ENCODE measurements at regions not wholly inside any gene's neighbourhood (a gene's known extent, or its start where the extent isn't known, plus 50 kb on each side); places are given as distances from the start of the nearest gene placed in this dataset.

DNA sequence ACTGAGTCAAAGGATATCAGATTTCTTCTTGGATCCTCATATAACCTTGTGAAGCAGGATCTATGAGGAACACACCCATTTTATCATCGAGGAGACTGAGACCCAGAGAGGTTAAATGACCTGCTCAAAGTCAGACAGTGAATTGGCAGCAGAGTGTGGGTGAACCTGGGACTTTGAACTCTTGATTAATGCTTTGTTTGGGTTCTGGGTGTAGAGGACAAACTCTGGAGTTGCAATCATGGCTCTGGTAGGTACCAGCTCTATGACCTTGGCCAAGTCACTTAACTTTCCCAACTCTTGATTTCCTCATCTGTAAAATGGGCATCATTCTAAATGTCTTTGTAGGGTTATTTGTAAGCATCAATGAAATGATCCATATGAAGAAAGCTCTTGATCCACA is 166.4 kb downstream of the HAPSTR1 start:
- peaks cover 11% of the 10 kb centered on the region for H3K27me3 Mint-ChIP-seq (ENCODE audit: low read depth)

GRCh38 chr16:9258423-9259051 is 167.1 kb downstream of the HAPSTR1 start:
- no peak overlapping the region for H3K27ac Mint-ChIP-seq
- no peaks in the 10 kb centered on the region for H3K36me3 Mint-ChIP-seq (ENCODE audit: low read depth)
- no peaks in the 10 kb centered on the region for H3K4me1 Mint-ChIP-seq
- peak; percentile 66 to 74 (median 69) for TF ChIP-seq CTCF (IDR thresholded peaks at IDR 0.05; ENCODE audit: unreplicated experiment in 3 of 3)
- no peak overlapping the region for H3K4me3 Mint-ChIP-seq
- no peaks in the 10 kb centered on the region for H3K9me3 Mint-ChIP-seq
- peaks cover 11% of the 10 kb centered on the region for H3K27me3 Mint-ChIP-seq (ENCODE audit: low read depth)

More for the DNA sequence above, 166.4 kb downstream of the HAPSTR1 start:
- Mint-ChIP-seq H3K4me1 (no peaks in the 10 kb centered on the region), H3K9me3 (no peaks in the 10 kb centered on the region), H3K36me3 (ENCODE audit: low read depth) (no peaks in the 10 kb centered on the region), H3K27ac (no peak overlapping the region), H3K4me3 (no peak overlapping the region)
- no peak for TF ChIP-seq CTCF (IDR thresholded peaks at IDR 0.05; ENCODE audit: unreplicated experiment in 3 of 3)

GRCh38 chr16:9259914-9260608 is 168.6 kb downstream of the HAPSTR1 start:
- peaks cover 11% of the 10 kb centered on the region for H3K27me3 Mint-ChIP-seq (ENCODE audit: low read depth)
- no peaks in the 10 kb centered on the region for H3K9me3 Mint-ChIP-seq
- H3K27ac Mint-ChIP-seq, result no peak overlapping the region
- no peaks in the 10 kb centered on the region for H3K4me1 Mint-ChIP-seq
- no peak overlapping the region for H3K4me3 Mint-ChIP-seq
- TF ChIP-seq CTCF (IDR thresholded peaks at IDR 0.05; ENCODE audit: unreplicated experiment in 3 of 3), result no peak
- H3K36me3 Mint-ChIP-seq (ENCODE audit: low read depth), result no peaks in the 10 kb centered on the region

DNA sequence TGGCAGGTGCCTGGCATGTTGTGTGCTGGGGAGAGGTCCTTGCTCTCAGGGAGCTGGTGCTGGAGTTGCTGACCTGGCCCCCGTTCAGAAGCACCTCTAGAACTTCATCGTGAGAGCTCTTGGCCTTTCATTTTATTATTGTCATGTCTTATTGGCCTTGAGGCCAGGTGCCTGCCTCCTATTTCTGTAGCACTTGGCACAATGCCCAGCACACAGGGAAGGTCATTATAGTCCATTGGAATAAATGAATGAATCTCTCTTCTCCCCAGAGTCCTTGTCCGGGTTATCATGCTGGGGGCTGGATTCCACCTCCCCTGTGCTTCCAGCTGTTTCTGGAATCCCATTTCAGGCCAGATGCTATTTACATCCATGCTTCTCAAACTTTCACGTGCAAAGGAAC is 169.2 kb downstream of the HAPSTR1 start:
- H3K27me3 Mint-ChIP-seq (ENCODE audit: low read depth), result peaks cover 11% of the 10 kb centered on the region
- no peak overlapping the region for H3K4me3 Mint-ChIP-seq
- no peak overlapping the region for H3K27ac Mint-ChIP-seq

GRCh38 chr16:9261376-9261775 is 169.9 kb downstream of the HAPSTR1 start:
- Mint-ChIP-seq H3K27ac (no peak overlapping the region), H3K9me3 (peaks cover 1% of the 10 kb centered on the region), H3K4me1 (no peaks in the 10 kb centered on the region), H3K27me3 (ENCODE audit: low read depth) (peaks cover 11% of the 10 kb centered on the region), H3K4me3 (no peak overlapping the region), H3K36me3 (ENCODE audit: low read depth) (no peaks in the 10 kb centered on the region)
- TF ChIP-seq CTCF (IDR thresholded peaks at IDR 0.05; ENCODE audit: unreplicated experiment in 3 of 3), result no peak

More for the DNA sequence above, 169.2 kb downstream of the HAPSTR1 start:
- Mint-ChIP-seq H3K4me1 (no peaks in the 10 kb centered on the region), H3K9me3 (no peaks in the 10 kb centered on the region), H3K36me3 (ENCODE audit: low read depth) (no peaks in the 10 kb centered on the region)
- TF ChIP-seq CTCF (IDR thresholded peaks at IDR 0.05; ENCODE audit: unreplicated experiment in 3 of 3), result no peak
